ENCODE measurements at regions not wholly inside any gene's neighbourhood (a gene's known extent, or its start where the extent isn't known, plus 50 kb on each side); places are given as distances from the start of the nearest gene placed in this dataset.

GRCh38 chr6:21970569-21971300, 326.1 kb downstream of the PRL start:
- DNase-seq: no peak

- DNase-seq: no peak
These were observed 325.3 kb downstream of the PRL start for GRCh38 chr6:21971541-21971940.

- no peak for DNase-seq
These were observed 324.3 kb downstream of the PRL start for GRCh38 chr6:21972516-21972915.

GRCh38 chr6:21977346-21977745, 319.5 kb downstream of the PRL start:
- DNase-seq: no peak

GRCh38 chr6:21981235-21981833, 315.5 kb downstream of the PRL start:
- DNase-seq: no peak

GRCh38 chr6:21984135-21984534, 312.7 kb downstream of the PRL start:
- DNase-seq: no peak

- no peak for DNase-seq
These were observed 312.3 kb downstream of the PRL start for GRCh38 chr6:21984561-21984960.

GRCh38 chr6:21985904-21986303, 310.9 kb downstream of the PRL start:
- DNase-seq: no peak

- DNase-seq: no peak
These were observed 310.1 kb downstream of the PRL start for GRCh38 chr6:21986703-21987102.

- no peak for DNase-seq
These were observed 309.3 kb downstream of the PRL start for GRCh38 chr6:21987501-21987957.

GRCh38 chr6:21990577-21990976, 306.3 kb downstream of the PRL start:
- no peak for DNase-seq

- DNase-seq: no peak
These were observed 304.5 kb downstream of the PRL start for GRCh38 chr6:21992178-21992967.

GRCh38 chr6:21993841-21994240, 303.0 kb downstream of the PRL start:
- DNase-seq: no peak

GRCh38 chr6:21994821-21995220, 302.0 kb downstream of the PRL start:
- no peak for DNase-seq

GRCh38 chr6:21995318-21995717, 301.5 kb downstream of the PRL start:
- DNase-seq: no peak

GRCh38 chr6:21996425-21997118, 300.3 kb downstream of the PRL start:
- no peak for DNase-seq

- DNase-seq: no peak
These were observed 299.5 kb downstream of the PRL start for GRCh38 chr6:21997119-21998037.

GRCh38 chr6:21998582-21998981, 298.3 kb downstream of the PRL start:
- DNase-seq: no peak

GRCh38 chr6:21999012-21999528, 297.8 kb downstream of the PRL start:
- DNase-seq: no peak

GRCh38 chr6:21999741-22000140, 297.1 kb downstream of the PRL start:
- no peak for DNase-seq

- no peak for DNase-seq
These were observed 295.3 kb downstream of the PRL start for GRCh38 chr6:22001396-22002027.

Data from NCI-H1930 (cell line).